Cardiac septum (tissue), 1 donor: ENCODE measurements at regions not wholly inside any gene's neighbourhood (a gene's known extent, or its start where the extent isn't known, plus 50 kb on each side); places are given as distances from the start of the nearest gene placed in this dataset.

Experiments
- DNase-seq: peaks from one replicate; pipeline ENCODE4 v3.0.0-alpha.2; 2020; ENCODE audit warnings: low spot score
- intact Hi-C: fragments of 100-400 bp; cut with DNase I; formaldehyde crosslinking; loops from one replicate; pipeline ENCODE4 v1.14.0; 2022
- donor health status: DM: no; HTN: no; CAD: no.

DNA sequence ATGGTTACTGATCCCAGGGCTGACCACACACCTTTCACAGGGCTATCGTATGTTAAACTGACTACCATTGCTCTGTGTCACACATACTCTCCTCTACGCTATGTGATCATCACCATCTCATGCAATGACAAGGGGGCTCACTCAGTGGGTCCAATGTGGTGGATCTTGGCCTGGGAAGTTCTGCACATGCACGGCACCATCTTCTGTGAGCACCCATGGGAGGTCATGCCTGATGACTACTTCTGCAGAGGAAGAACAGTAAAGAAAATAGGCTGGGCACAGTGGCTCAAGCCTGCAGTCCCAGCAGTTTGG, 60.0 kb upstream of the FOXD3 start:
- DNase-seq = no peak
- intact Hi-C loops = no loop called here

DNA sequence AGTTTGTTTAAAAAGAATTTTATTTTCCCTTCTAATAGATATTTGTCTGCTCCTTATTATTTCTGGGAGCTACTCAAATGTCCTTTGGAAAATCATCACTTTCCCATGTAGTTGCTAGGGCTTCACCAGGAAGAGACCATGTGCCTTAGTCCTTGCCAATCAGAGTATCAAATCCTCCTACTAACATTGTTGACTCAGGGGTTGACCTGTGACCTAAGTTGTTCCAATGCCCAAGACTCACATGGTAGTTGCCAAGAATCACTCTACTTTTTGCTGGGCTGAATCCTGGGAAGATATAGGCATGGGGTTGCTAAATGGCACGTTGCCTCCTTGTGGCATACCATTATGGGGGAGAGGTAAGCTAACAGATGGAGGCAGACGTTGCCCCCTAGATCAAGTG, 58.2 kb upstream of the FOXD3 start:
- intact Hi-C loops = no loop called here
- DNase-seq = no peak

DNA sequence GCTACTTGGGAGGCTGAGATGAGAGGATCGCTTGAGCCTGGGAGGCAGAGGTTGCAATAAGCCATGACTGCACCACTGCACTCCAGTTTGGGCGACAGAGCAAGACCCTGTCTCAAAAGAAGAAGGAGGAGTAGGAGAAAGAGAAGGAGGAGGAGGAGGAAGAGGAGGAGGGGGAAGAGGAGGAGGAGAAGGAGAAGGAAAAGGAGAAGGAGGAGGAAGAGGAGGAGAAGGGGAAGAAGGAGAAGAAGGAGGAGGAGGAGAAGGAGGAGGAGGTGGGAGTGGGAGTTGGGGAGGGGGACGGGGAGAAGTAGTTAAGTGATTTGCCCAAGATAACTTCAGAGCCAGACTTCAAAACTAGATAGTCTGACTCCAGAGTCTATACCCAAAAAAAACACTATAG, 55.5 kb upstream of the FOXD3 start:
- no peak for DNase-seq
- intact Hi-C loops = no loop called here

DNA sequence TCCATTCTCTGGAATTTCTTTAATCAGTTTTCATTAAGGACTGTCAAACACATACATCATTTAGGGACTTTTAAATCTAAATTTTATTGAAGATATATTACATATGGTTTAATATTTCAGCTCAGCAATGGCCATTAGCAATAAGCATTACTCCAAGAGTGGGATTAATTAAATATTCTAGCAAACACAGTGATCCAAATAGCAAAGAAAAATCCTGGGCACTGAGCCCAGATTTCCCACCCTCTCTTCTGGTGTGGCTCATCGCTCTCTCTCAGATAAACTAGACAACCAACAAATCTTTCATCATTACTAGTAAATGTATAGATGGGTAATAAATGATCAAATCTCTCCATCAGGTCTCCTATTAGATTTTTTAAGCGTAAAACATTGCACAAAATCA, 53.5 kb upstream of the FOXD3 start:
- DNase-seq = no peak
- intact Hi-C loops = no loop called here

DNA sequence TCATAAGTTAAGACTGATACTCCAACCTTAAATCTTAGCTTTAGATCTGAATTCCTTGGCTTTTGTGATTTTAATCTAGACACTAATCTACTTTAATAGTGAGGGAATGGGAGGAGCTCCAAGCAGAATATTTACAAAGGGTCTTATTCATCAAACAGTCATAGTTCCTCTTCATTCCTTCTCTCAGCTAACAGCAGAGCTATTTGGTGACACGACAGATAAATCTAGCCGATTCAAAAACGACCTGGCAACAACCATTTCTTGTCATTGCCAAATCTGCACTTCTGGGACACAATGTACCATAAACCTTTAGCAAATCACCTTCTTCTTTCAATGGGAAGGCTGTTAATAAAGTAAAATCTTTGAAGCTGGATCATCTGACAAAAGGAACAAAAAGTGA, 52.8 kb upstream of the FOXD3 start:
- DNase-seq = no peak
- intact Hi-C loops = no loop called here
